HepG2 (cell line): ENCODE measurements at regions not wholly inside any gene's neighbourhood (a gene's known extent, or its start where the extent isn't known, plus 50 kb on each side); places are given as distances from the start of the nearest gene placed in this dataset.

Experiments used
- ATAC-seq: fragments of 200-7000 bp; cut with Tn5 transposase; 3 replicates; pipeline ENCODE4 v1.9.1; 2020; ENCODE audit warnings: mild to moderate bottlenecking, moderate library complexity
- BruUV-seq: library from RNA; stranded (reverse); fragments of 400-500 nt; replicated peaks from 2 replicates; lab custom pipeline; 2021; lab: Mats Ljungman, UMichigan
- CTCF ChIA-PET: fragments of 300-600 bp; formaldehyde crosslinking; extraction: SDS; loops from one replicate; lab custom pipeline; 2021; ENCODE audit warnings: low total read pairs, inconsistent platforms, low intra/inter-chr PET ratio; lab: Yijun Ruan, JAX
- POLR2A ChIA-PET: fragments of 350-600 bp; sonication (Branson Sonifier 250); formaldehyde crosslinking; loops from one replicate; lab custom pipeline; 2020; ENCODE audit warnings: antibody characterized with exemption, inconsistent platforms; lab: Yijun Ruan, JAX
- DNase-seq: peaks from one replicate; pipeline ENCODE4 v3.0.0-alpha.2; 2015; ENCODE audit warnings: low spot score
- FAIRE-seq: peaks from 3 replicates; lab custom pipeline; 2011; peaks lifted over from hg19 to GRCh38; lab: Jason Lieb, UNC
- H2AFZ ChIP-seq: one replicate; pipeline ENCODE4 v1.6.1; 2011; ENCODE audit warnings: low read length, inconsistent platforms
- H3K27ac ChIP-seq: fragments of 300-600 bp; 3 replicates; pipeline ENCODE4 v1.8.0; 2011; ENCODE audit warnings: mixed run types, mild to moderate bottlenecking, mixed read lengths, low read length, inconsistent platforms; ENCODE audit not compliant: insufficient read depth; ENCODE audit errors: extremely low read length
- H3K27me3 ChIP-seq, 2 experiments: fragments of 200-600 bp in 1 of 2; 2 replicates in 1 of 2; 3 replicates in 1 of 2; pipeline versions ENCODE4 v1.6.0 to v1.8.0; 2011; ENCODE audit warnings: low read length in 2 of 2, mild to moderate bottlenecking in 2 of 2, moderate library complexity in 2 of 2, inconsistent platforms in 1 of 2; ENCODE audit not compliant: insufficient read depth in 2 of 2, control insufficient read depth in 1 of 2
- H3K36me3 ChIP-seq, 2 experiments: fragments of 200-600 bp in 1 of 2; replicated peaks in 1 of 2; 2 replicates in 1 of 2; 3 replicates in 1 of 2; pipeline versions ENCODE4 v1.5.1 to v1.8.0; 2011; ENCODE audit warnings: low read length in 2 of 2, inconsistent platforms in 1 of 2; ENCODE audit not compliant: insufficient read depth in 2 of 2, control insufficient read depth in 1 of 2
- H3K4me1 ChIP-seq: 2 replicates; pipeline ENCODE4 v1.5.1; 2012; ENCODE audit warnings: low read length, inconsistent platforms; ENCODE audit not compliant: insufficient read depth
- H3K4me2 ChIP-seq: 2 replicates; pipeline ENCODE4 v1.6.0; 2011; ENCODE audit warnings: low read depth, low read length, inconsistent platforms
- H3K4me3 ChIP-seq, 3 experiments: fragments of 200-600 bp in 1 of 3; sonication (generic), shearing (Covaris generic) in 1 of 3; replicated peaks in 1 of 3; 2 replicates each; pipeline ENCODE4 v1.5.1; 2011 to 2016; ENCODE audit warnings: low read length in 3 of 3, inconsistent platforms in 2 of 3, low read depth in 2 of 3, mild to moderate bottlenecking in 2 of 3, control low read depth in 1 of 3, mixed read lengths in 1 of 3; ENCODE audit not compliant: insufficient read depth in 1 of 3
- H3K79me2 ChIP-seq: one replicate; pipeline ENCODE4 v1.6.1; 2011; ENCODE audit warnings: low read length, inconsistent platforms; ENCODE audit not compliant: insufficient read depth
- H3K9ac ChIP-seq: 2 replicates; pipeline ENCODE4 v1.6.0; 2011; ENCODE audit warnings: mild to moderate bottlenecking, low read depth, low read length, inconsistent platforms; ENCODE audit not compliant: insufficient read depth
- H3K9me3 ChIP-seq: 2 replicates; pipeline ENCODE4 v1.5.1; 2012; ENCODE audit warnings: mild to moderate bottlenecking, low read length
- H4K20me1 ChIP-seq: 2 replicates; pipeline ENCODE4 v1.6.0; 2011; ENCODE audit warnings: inconsistent platforms, mild to moderate bottlenecking, low read length, moderate library complexity; ENCODE audit not compliant: insufficient read depth
- ATAD3A ChIP-seq: sonication (generic); formaldehyde crosslinking; IDR thresholded peaks from 2 replicates; pipeline ENCODE4 v1.4.0; 2020; ENCODE audit warnings: missing genetic modification reagents
- ISX ChIP-seq: sonication (generic); formaldehyde crosslinking; conservative IDR thresholded peaks from 2 replicates; pipeline ENCODE4 v1.5.0; 2020; ENCODE audit warnings: missing genetic modification reagents
- KDM6A ChIP-seq: IDR thresholded peaks from 2 replicates; pipeline ENCODE4 v1.6.1; 2016; ENCODE audit warnings: low read depth
- MAF1 ChIP-seq: sonication (generic); formaldehyde crosslinking; IDR thresholded peaks from 2 replicates; pipeline ENCODE4 v1.5.0; 2020; ENCODE audit warnings: missing genetic modification reagents, borderline replicate concordance
- MAFF ChIP-seq: IDR thresholded peaks from 2 replicates; pipeline ENCODE4 v1.6.1; 2011; ENCODE audit warnings: low read depth, low read length, improper control_type of control experiment
- PRMT3 ChIP-seq: sonication (generic); formaldehyde crosslinking; IDR thresholded peaks from 2 replicates; pipeline ENCODE4 v1.8.1; 2022; ENCODE audit warnings: low read depth, mild to moderate bottlenecking, moderate library complexity, missing genetic modification reagents, borderline replicate concordance
- PRPF4 ChIP-seq: fragments of 200-400 bp; formaldehyde crosslinking; IDR thresholded peaks from 2 replicates; pipeline ENCODE4 v1.6.1; 2016; ENCODE audit warnings: low read length, low read depth; ENCODE audit not compliant: poor library complexity, severe bottlenecking
- ZFP36L1 ChIP-seq: sonication (generic); formaldehyde crosslinking; IDR thresholded peaks from 2 replicates; pipeline ENCODE4 v1.8.0; 2022; ENCODE audit warnings: mild to moderate bottlenecking, missing genetic modification reagents, moderate library complexity
- ZNF557 ChIP-seq: sonication (generic); formaldehyde crosslinking; IDR thresholded peaks from 2 replicates; pipeline ENCODE4 v1.4.0; 2020; ENCODE audit warnings: missing genetic modification reagents
- ZNF878 ChIP-seq: sonication (generic); formaldehyde crosslinking; IDR thresholded peaks from 2 replicates; pipeline ENCODE4 v1.8.1; 2023; ENCODE audit warnings: mild to moderate bottlenecking, missing genetic modification reagents, moderate library complexity
- WGBS: methylation state at CpG from one replicate; pipeline ENCODE4 v1.1.6; 2017; ENCODE audit warnings: low lambda C conversion rate; 5-methylcytosine and 5-hydroxymethylcytosine counted together
- in situ Hi-C: cut with HindIII; loops from 2 replicates; pipeline ENCODE4 v1.10.0; 2017; ENCODE audit warnings: low pct_unique_long_range_greater_than_20kb; ENCODE audit not compliant: extremely low pct_ligation_motif_present
- intact Hi-C: fragments of 100-400 bp; cut with micrococcal nuclease; formaldehyde crosslinking; loops from one replicate; pipeline ENCODE4 v1.10.0; 2022; ENCODE audit not compliant: unreplicated experiment
- TF ChIP-seq, protein P1 (sequence below): sonication (generic); formaldehyde crosslinking; IDR thresholded peaks from 2 replicates; pipeline ENCODE4 v1.5.1; 2020; ENCODE audit warnings: mild to moderate bottlenecking, missing genetic modification reagents, moderate library complexity
- TF ChIP-seq, protein P2 (sequence below): sonication (generic); formaldehyde crosslinking; IDR thresholded peaks from 2 replicates; pipeline ENCODE4 v1.9.0; 2021; ENCODE audit warnings: missing genetic modification reagents, borderline replicate concordance
- TF ChIP-seq, protein P3 (sequence below): sonication (generic); formaldehyde crosslinking; IDR thresholded peaks from 2 replicates; pipeline ENCODE4 v1.8.0; 2022; ENCODE audit warnings: missing genetic modification reagents, mild to moderate bottlenecking, moderate library complexity, borderline replicate concordance
- TF ChIP-seq, protein P4 (sequence below): fragments of 450-650 bp; IDR thresholded peaks from 2 replicates; pipeline ENCODE4 v1.6.1; 2017
- TF ChIP-seq, protein P5 (sequence below): sonication (generic); formaldehyde crosslinking; IDR thresholded peaks from 2 replicates; pipeline ENCODE4 v1.4.0; 2020; ENCODE audit warnings: mild to moderate bottlenecking, low read depth, missing genetic modification reagents

DNA sequence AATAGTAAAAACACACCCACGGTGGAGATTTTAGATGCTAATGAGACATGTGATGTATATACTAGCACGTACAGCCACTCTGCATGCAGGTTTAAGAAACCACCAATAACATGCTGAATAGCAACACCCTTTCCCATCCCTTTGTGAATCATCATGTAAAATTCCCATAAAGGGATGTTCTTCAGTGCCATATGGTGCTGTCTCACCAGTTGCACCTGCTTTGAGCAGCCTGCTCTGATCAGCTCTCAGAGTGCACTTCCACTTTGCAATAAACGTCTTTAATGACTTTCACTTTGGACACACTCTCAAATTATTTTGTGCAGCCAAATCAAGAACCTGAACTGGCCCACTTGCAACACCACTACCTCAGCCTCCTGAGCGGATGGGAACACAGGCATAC, 615.0 kb downstream of the ANKRD7 start:
- Histone ChIP-seq H3K4me2 (no peak overlapping the region), H2AFZ (no peak overlapping the region), H3K4me1 (no peaks in the 10 kb centered on the region), H3K9me3 (no peaks in the 10 kb centered on the region), H3K27ac (no peak overlapping the region), H3K79me2 (no peaks in the 10 kb centered on the region), H3K9ac (no peak overlapping the region), H3K36me3 (no peaks in the 10 kb centered on the region), H3K27me3 (no peaks in the 10 kb centered on the region), H4K20me1 (no peaks in the 10 kb centered on the region), H3K4me3 (no peak overlapping the region)
- no TSS peak for BruUV-seq
- CTCF ChIA-PET, result no interaction called here
- ATAC-seq (no peak), FAIRE-seq (no peak), DNase-seq (no peak)
- TF ChIP-seq MAFF (no peak), KDM6A (CRISPR knock-in tag) (no peak), ISX (no peak), ZNF878 (CRISPR knock-in tag) (no peak), PRPF4 (no peak), ZFP36L1 (CRISPR knock-in tag) (no peak), ZNF557 (CRISPR knock-in tag) (no peak), PRMT3 (CRISPR knock-in tag) (no peak), ATAD3A (CRISPR knock-in tag) (no peak), MAF1 (CRISPR knock-in tag) (no peak)
- TF ChIP-seq, protein P1, sequence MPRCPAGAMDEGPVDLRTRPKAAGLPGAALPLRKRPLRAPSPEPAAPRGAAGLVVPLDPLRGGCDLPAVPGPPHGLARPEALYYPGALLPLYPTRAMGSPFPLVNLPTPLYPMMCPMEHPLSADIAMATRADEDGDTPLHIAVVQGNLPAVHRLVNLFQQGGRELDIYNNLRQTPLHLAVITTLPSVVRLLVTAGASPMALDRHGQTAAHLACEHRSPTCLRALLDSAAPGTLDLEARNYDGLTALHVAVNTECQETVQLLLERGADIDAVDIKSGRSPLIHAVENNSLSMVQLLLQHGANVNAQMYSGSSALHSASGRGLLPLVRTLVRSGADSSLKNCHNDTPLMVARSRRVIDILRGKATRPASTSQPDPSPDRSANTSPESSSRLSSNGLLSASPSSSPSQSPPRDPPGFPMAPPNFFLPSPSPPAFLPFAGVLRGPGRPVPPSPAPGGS (CRISPR knock-in tag), result no peak
- TF ChIP-seq, protein P2, sequence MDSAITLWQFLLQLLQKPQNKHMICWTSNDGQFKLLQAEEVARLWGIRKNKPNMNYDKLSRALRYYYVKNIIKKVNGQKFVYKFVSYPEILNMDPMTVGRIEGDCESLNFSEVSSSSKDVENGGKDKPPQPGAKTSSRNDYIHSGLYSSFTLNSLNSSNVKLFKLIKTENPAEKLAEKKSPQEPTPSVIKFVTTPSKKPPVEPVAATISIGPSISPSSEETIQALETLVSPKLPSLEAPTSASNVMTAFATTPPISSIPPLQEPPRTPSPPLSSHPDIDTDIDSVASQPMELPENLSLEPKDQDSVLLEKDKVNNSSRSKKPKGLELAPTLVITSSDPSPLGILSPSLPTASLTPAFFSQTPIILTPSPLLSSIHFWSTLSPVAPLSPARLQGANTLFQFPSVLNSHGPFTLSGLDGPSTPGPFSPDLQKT, result no peak
- TF ChIP-seq, protein P3, sequence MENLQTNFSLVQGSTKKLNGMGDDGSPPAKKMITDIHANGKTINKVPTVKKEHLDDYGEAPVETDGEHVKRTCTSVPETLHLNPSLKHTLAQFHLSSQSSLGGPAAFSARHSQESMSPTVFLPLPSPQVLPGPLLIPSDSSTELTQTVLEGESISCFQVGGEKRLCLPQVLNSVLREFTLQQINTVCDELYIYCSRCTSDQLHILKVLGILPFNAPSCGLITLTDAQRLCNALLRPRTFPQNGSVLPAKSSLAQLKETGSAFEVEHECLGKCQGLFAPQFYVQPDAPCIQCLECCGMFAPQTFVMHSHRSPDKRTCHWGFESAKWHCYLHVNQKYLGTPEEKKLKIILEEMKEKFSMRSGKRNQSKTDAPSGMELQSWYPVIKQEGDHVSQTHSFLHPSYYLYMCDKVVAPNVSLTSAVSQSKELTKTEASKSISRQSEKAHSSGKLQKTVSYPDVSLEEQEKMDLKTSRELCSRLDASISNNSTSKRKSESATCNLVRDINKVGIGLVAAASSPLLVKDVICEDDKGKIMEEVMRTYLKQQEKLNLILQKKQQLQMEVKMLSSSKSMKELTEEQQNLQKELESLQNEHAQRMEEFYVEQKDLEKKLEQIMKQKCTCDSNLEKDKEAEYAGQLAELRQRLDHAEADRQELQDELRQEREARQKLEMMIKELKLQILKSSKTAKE (CRISPR knock-in tag), result no peak
- TF ChIP-seq, protein P4, sequence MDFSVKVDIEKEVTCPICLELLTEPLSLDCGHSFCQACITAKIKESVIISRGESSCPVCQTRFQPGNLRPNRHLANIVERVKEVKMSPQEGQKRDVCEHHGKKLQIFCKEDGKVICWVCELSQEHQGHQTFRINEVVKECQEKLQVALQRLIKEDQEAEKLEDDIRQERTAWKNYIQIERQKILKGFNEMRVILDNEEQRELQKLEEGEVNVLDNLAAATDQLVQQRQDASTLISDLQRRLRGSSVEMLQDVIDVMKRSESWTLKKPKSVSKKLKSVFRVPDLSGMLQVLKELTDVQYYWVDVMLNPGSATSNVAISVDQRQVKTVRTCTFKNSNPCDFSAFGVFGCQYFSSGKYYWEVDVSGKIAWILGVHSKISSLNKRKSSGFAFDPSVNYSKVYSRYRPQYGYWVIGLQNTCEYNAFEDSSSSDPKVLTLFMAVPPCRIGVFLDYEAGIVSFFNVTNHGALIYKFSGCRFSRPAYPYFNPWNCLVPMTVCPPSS, result no peak
- TF ChIP-seq, protein P5, sequence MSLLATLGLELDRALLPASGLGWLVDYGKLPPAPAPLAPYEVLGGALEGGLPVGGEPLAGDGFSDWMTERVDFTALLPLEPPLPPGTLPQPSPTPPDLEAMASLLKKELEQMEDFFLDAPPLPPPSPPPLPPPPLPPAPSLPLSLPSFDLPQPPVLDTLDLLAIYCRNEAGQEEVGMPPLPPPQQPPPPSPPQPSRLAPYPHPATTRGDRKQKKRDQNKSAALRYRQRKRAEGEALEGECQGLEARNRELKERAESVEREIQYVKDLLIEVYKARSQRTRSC (CRISPR knock-in tag), result no peak
- 11% methylated on average over 4 of the region's 4 CpGs for WGBS
- in situ Hi-C loops, result no loop called here
- POLR2A ChIA-PET, result no interaction called here
- intact Hi-C loops, result no loop called here
